ENCODE measurements at regions not wholly inside any gene's neighbourhood (a gene's known extent, or its start where the extent isn't known, plus 50 kb on each side); places are given as distances from the start of the nearest gene placed in this dataset.
"Not testable (repeated sequence)": the region's sequence is repeated elsewhere in the genome, so short reads cannot be mapped to it uniquely, and the experiment has no call there.

- no peak for DNase-seq (ENCODE audit: low read depth in 3 of 3, low spot score in 2 of 3)
Measured at GRCh38 chr20:52056203-52057062, 135.1 kb downstream of the ZFP64 start.

- DNase-seq (ENCODE audit: low read depth in 3 of 3, low spot score in 2 of 3), result no peak
Measured at GRCh38 chr20:52054123-52054522, 137.5 kb downstream of the ZFP64 start.

GRCh38 chr20:52049001-52049731 lies 142.4 kb downstream of the ZFP64 start:
- DNase-seq (ENCODE audit: low read depth in 3 of 3, low spot score in 2 of 3), result no peak

GRCh38 chr20:52047811-52048764 lies 143.5 kb downstream of the ZFP64 start:
- DNase-seq (ENCODE audit: low read depth in 3 of 3, low spot score in 2 of 3), result no peak

GRCh38 chr20:52041966-52042365 lies 149.6 kb downstream of the ZFP64 start:
- DNase-seq (ENCODE audit: low read depth in 3 of 3, low spot score in 2 of 3), result no peak

GRCh38 chr20:52039790-52040189 lies 151.8 kb downstream of the ZFP64 start:
- DNase-seq (ENCODE audit: low read depth in 3 of 3, low spot score in 2 of 3), result peak; percentile 44 to 61 (median 50)

- DNase-seq (ENCODE audit: low read depth in 3 of 3, low spot score in 2 of 3), result not testable (repeated sequence)
Measured at GRCh38 chr20:52038632-52039031, 152.9 kb downstream of the ZFP64 start.

GRCh38 chr20:52037370-52037769 lies 154.2 kb downstream of the ZFP64 start:
- no peak for DNase-seq (ENCODE audit: low read depth in 3 of 3, low spot score in 2 of 3)

- no peak for DNase-seq (ENCODE audit: low read depth in 3 of 3, low spot score in 2 of 3)
Measured at GRCh38 chr20:52035977-52036376, 155.6 kb downstream of the ZFP64 start.

GRCh38 chr20:52035498-52035897 lies 156.1 kb downstream of the ZFP64 start:
- DNase-seq (ENCODE audit: low read depth in 3 of 3, low spot score in 2 of 3), result no peak

GRCh38 chr20:52034581-52034980 lies 157.0 kb downstream of the ZFP64 start:
- no peak for DNase-seq (ENCODE audit: low read depth in 3 of 3, low spot score in 2 of 3)

- DNase-seq (ENCODE audit: low read depth in 3 of 3, low spot score in 2 of 3), result no peak
Measured at GRCh38 chr20:52033313-52033712, 158.3 kb downstream of the ZFP64 start.

- not testable (repeated sequence) for DNase-seq (ENCODE audit: low read depth in 3 of 3, low spot score in 2 of 3)
Measured at GRCh38 chr20:52032304-52032683, 159.3 kb downstream of the ZFP64 start.

GRCh38 chr20:52031563-52032303 lies 159.8 kb downstream of the ZFP64 start:
- peak in 2 of 3 donors; percentile 32 to 39 for DNase-seq (ENCODE audit: low read depth in 3 of 3, low spot score in 2 of 3)

GRCh38 chr20:52031206-52031562 lies 160.4 kb downstream of the ZFP64 start:
- no peak for DNase-seq (ENCODE audit: low read depth in 3 of 3, low spot score in 2 of 3)

- DNase-seq (ENCODE audit: low read depth in 3 of 3, low spot score in 2 of 3), result not testable (repeated sequence)
Measured at GRCh38 chr20:52029129-52029528, 162.4 kb downstream of the ZFP64 start.

GRCh38 chr20:52025938-52026337 lies 165.6 kb downstream of the ZFP64 start:
- DNase-seq (ENCODE audit: low read depth in 3 of 3, low spot score in 2 of 3), result no peak

- no peak for DNase-seq (ENCODE audit: low read depth in 3 of 3, low spot score in 2 of 3)
Measured at GRCh38 chr20:52019313-52019712, 172.3 kb downstream of the ZFP64 start.

GRCh38 chr20:52017669-52018317 lies 173.8 kb downstream of the ZFP64 start:
- no peak for DNase-seq (ENCODE audit: low read depth in 3 of 3, low spot score in 2 of 3)

GRCh38 chr20:52016022-52016421 lies 175.6 kb downstream of the ZFP64 start:
- DNase-seq (ENCODE audit: low read depth in 3 of 3, low spot score in 2 of 3), result no peak
